ENCODE measurements at regions not wholly inside any gene's neighbourhood (a gene's known extent, or its start where the extent isn't known, plus 50 kb on each side); places are given as distances from the start of the nearest gene placed in this dataset.

DNA sequence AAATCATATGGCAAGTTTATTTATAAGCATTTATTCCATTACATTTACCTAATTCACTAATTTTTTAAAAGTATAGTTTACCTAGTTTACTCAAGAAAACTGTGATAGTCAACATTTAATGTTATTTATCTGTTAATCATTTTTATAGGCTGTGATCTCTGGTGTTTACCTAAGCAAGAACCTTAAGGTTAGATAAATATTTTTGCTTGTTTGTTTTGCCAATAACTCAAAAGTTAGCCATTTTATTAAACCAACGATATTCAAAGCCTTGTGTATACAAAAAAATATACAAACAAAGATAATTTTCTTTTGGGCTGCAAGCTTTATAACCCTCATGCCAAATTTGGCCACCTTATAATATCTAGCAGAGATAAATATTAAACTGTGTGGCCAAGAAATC is 157.3 kb downstream of the SLCO1B3 start:
- Histone ChIP-seq H3K9me3 (replicated peaks) (no peaks in the 10 kb centered on the region), H3K4me3 (no peak overlapping the region), H3K36me3 (no peaks in the 10 kb centered on the region), H3K27ac (replicated peaks) (no peak overlapping the region), H3K27me3 (ENCODE audit: low read depth) (no peaks in the 10 kb centered on the region), H3K4me1 (no peaks in the 10 kb centered on the region)
- DNase-seq, result no peak
- intact Hi-C loops (cut with micrococcal nuclease), result no loop called here
- TF ChIP-seq, protein P1, sequence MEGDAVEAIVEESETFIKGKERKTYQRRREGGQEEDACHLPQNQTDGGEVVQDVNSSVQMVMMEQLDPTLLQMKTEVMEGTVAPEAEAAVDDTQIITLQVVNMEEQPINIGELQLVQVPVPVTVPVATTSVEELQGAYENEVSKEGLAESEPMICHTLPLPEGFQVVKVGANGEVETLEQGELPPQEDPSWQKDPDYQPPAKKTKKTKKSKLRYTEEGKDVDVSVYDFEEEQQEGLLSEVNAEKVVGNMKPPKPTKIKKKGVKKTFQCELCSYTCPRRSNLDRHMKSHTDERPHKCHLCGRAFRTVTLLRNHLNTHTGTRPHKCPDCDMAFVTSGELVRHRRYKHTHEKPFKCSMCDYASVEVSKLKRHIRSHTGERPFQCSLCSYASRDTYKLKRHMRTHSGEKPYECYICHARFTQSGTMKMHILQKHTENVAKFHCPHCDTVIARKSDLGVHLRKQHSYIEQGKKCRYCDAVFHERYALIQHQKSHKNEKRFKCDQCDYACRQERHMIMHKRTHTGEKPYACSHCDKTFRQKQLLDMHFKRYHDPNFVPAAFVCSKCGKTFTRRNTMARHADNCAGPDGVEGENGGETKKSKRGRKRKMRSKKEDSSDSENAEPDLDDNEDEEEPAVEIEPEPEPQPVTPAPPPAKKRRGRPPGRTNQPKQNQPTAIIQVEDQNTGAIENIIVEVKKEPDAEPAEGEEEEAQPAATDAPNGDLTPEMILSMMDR (IDR thresholded peaks at IDR 0.05; ENCODE audit: borderline replicate concordance), result no peak

DNA sequence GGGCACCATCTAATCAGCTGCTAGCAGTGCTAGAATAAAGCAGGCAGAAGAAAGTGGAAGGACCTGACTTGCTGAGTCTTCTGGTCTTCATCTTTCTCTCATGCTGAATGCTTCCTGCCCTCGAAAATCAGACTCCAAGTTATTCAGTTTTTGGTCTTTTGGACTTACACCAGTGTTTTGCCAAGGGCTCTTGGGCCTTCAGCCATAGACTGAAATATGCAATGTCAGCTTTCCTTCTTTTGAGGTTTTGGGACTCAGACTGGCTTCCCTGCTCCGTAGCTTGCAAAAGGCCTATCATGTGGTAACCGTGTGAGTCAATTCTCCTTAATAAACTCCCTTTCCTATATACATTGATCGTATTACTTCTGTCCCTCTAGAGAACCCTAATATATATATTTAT is 159.3 kb downstream of the SLCO1B3 start:
- Histone ChIP-seq H3K27ac (replicated peaks) (no peak overlapping the region), H3K4me1 (no peaks in the 10 kb centered on the region), H3K27me3 (ENCODE audit: low read depth) (no peaks in the 10 kb centered on the region), H3K36me3 (no peaks in the 10 kb centered on the region), H3K4me3 (no peak overlapping the region), H3K9me3 (replicated peaks) (no peaks in the 10 kb centered on the region)
- DNase-seq, result no peak
- intact Hi-C loops (cut with micrococcal nuclease), result no loop called here
- TF ChIP-seq, protein P1 (IDR thresholded peaks at IDR 0.05; ENCODE audit: borderline replicate concordance), result no peak

DNA sequence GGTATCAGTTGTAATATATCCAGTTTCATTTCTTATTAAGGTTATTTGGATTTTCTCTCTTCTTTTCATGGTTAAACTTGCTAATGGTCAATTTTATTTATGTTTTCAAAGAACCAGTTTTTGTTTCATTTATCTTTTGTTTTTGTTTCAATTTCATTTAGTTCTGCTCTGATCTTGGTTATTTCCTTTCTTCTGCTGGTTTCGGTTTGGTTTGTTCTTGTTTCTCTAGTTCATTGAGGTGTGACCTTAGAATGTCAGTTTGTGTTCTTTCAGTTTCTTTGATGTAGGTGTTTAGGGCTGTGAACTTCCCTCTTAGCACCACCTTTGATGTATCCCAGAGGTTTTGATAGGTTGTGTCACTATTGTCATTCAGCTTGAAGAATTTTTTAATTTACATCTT is 145.6 kb upstream of the SLCO1B1 start:
- no peaks in the 10 kb centered on the region for H3K27me3 ChIP-seq (ENCODE audit: low read depth)
- no peaks in the 10 kb centered on the region for H3K4me1 ChIP-seq
- TF ChIP-seq, protein P1 (IDR thresholded peaks at IDR 0.05; ENCODE audit: borderline replicate concordance), result no peak
- peaks cover 49% of the 10 kb centered on the region for H3K9me3 ChIP-seq (replicated peaks)
- no peak overlapping the region for H3K27ac ChIP-seq (replicated peaks)
- no peak overlapping the region for H3K4me3 ChIP-seq
- H3K36me3 ChIP-seq, result no peaks in the 10 kb centered on the region
- DNase-seq, result no peak
- intact Hi-C loops (cut with micrococcal nuclease), result no loop called here

DNA sequence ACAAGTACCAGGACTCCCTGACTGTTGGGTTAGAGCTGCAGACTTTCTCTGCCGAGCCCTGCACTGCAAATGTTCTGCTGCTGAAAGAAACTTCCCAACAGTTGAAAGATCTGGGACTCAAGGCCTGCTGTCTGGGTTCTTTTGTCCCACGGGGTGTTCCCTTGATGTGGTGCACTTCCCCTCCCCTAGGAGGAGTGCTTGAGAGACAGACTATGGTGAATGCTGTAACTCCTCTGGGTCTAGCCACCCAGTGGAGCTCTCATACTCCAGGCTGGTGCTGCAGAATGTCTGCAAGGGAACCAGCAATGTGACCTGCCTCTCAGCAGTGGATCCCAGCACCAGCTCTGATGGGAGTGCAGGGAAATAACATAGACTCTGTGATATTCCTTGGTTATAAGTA is 129.2 kb upstream of the SLCO1B1 start:
- H3K27ac ChIP-seq (replicated peaks), result no peak overlapping the region
- DNase-seq, result no peak
- TF ChIP-seq, protein P1 (IDR thresholded peaks at IDR 0.05; ENCODE audit: borderline replicate concordance), result no peak
- intact Hi-C loops (cut with micrococcal nuclease), result no loop called here
- H3K27me3 ChIP-seq (ENCODE audit: low read depth), result no peaks in the 10 kb centered on the region
- H3K36me3 ChIP-seq, result no peaks in the 10 kb centered on the region
- no peaks in the 10 kb centered on the region for H3K4me1 ChIP-seq
- H3K4me3 ChIP-seq, result no peak overlapping the region
- peaks cover 19% of the 10 kb centered on the region for H3K9me3 ChIP-seq (replicated peaks)

DNA sequence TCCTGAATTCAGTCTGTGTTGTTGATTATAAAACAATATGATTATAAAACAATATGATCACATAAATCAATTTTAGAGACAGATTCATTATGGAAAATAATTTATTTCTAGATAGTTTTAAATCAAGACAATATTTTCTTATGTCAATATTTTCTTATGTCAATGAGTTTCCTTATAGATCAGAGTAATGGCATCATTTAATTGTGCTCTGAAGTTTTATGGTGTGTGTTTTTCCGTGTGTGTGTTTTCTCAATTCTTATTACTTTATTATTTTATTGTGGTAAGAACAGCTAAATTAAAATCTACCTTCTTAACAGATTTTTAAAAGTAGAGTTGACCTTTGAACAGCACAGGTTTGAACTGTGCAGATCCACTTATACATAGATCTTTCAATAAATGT is 105.3 kb upstream of the SLCO1B1 start:
- Histone ChIP-seq H3K4me1 (no peaks in the 10 kb centered on the region), H3K36me3 (no peaks in the 10 kb centered on the region), H3K27ac (replicated peaks) (no peak overlapping the region), H3K9me3 (replicated peaks) (peaks cover 4% of the 10 kb centered on the region), H3K4me3 (no peak overlapping the region), H3K27me3 (ENCODE audit: low read depth) (no peaks in the 10 kb centered on the region)
- intact Hi-C loops (cut with micrococcal nuclease), result no loop called here
- TF ChIP-seq, protein P1 (IDR thresholded peaks at IDR 0.05; ENCODE audit: borderline replicate concordance), result no peak
- no peak for DNase-seq

DNA sequence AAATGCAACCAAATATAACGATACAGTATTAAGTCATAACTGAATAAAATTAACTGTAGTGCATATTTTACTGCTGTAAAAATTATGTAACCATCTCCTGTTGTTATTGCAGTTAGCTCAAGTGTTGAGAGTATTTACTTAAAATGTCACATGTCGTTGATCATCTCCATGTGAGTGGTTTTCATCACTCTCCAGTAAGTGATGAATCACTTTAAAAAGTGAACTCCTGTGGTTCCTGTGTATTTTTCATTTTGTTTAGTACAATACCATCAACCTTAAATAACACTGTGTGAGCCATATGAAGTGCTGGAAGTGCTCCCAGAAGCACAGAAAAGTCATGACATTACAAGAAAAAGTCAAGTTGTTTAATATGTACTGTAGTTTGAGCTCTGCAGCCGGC is 104.7 kb upstream of the SLCO1B1 start:
- intact Hi-C loops (cut with micrococcal nuclease), result no loop called here
- Histone ChIP-seq H3K9me3 (replicated peaks) (peaks cover 8% of the 10 kb centered on the region), H3K27me3 (ENCODE audit: low read depth) (no peaks in the 10 kb centered on the region), H3K36me3 (no peaks in the 10 kb centered on the region), H3K4me3 (no peak overlapping the region), H3K27ac (replicated peaks) (no peak overlapping the region), H3K4me1 (no peaks in the 10 kb centered on the region)
- TF ChIP-seq, protein P1 (IDR thresholded peaks at IDR 0.05; ENCODE audit: borderline replicate concordance), result no peak
- no peak for DNase-seq

Measured in left ventricle myocardium inferior (tissue), 1 donor.